SK-N-SH treated with all-trans-retinoic acid at 6 μM for 48 hours (cell line): ENCODE measurements at regions not wholly inside any gene's neighbourhood (a gene's known extent, or its start where the extent isn't known, plus 50 kb on each side); places are given as distances from the start of the nearest gene placed in this dataset.

ENCODE experiments used
- ATAC-seq: fragments of 200-7000 bp; cut with Tn5 transposase; 3 replicates; pipeline ENCODE4 v1.9.1; 2020; ENCODE audit warnings: mild to moderate bottlenecking, moderate library complexity
- ARNTL ChIP-seq: fragments of 450-650 bp; formaldehyde crosslinking; IDR thresholded peaks from 2 replicates; pipeline ENCODE4 v1.5.0; 2020; ENCODE audit warnings: low read depth, mild to moderate bottlenecking, moderate library complexity, borderline replicate concordance
- BACH2 ChIP-seq: fragments of 250-450 bp; sonication (Bioruptor Pico); IDR thresholded peaks from 2 replicates; pipeline ENCODE4 v1.9.0; 2021; ENCODE audit warnings: mild to moderate bottlenecking, borderline replicate concordance
- ESRRG ChIP-seq: fragments of 250-450 bp; sonication (Bioruptor Pico); IDR thresholded peaks from 2 replicates; pipeline ENCODE4 v1.6.1; 2021; ENCODE audit warnings: mild to moderate bottlenecking
- GLIS3 ChIP-seq: fragments of 250-450 bp; sonication (Bioruptor Pico); IDR thresholded peaks from 2 replicates; pipeline ENCODE4 v1.5.0; 2020; ENCODE audit warnings: mild to moderate bottlenecking, moderate library complexity
- OSR1 ChIP-seq: fragments of 250-450 bp; sonication (Bioruptor Pico); IDR thresholded peaks from 2 replicates; pipeline ENCODE4 v1.8.0; 2022; ENCODE audit warnings: moderate library complexity, mild to moderate bottlenecking, inconsistent platforms
- POU6F1 ChIP-seq: fragments of 250-450 bp; sonication (Bioruptor Pico); IDR thresholded peaks from 2 replicates; pipeline ENCODE4 v1.8.0; 2021; ENCODE audit warnings: low read depth, mild to moderate bottlenecking, moderate library complexity, borderline replicate concordance
- PPARA ChIP-seq: fragments of 250-450 bp; sonication (Bioruptor Pico); IDR thresholded peaks from 2 replicates; pipeline ENCODE4 v1.5.0; 2020; ENCODE audit warnings: mild to moderate bottlenecking, borderline replicate concordance
- RARB ChIP-seq: fragments of 250-450 bp; sonication (Bioruptor Pico); IDR thresholded peaks from 2 replicates; pipeline ENCODE4 v1.8.0; 2021; ENCODE audit warnings: mild to moderate bottlenecking, moderate library complexity
- SNAI2 ChIP-seq: fragments of 250-450 bp; sonication (Bioruptor Pico); IDR thresholded peaks from 2 replicates; pipeline ENCODE4 v1.5.0; 2020; ENCODE audit warnings: mild to moderate bottlenecking, moderate library complexity
- TCF4 ChIP-seq: fragments of 250-450 bp; sonication (Bioruptor Pico); IDR thresholded peaks from 2 replicates; pipeline ENCODE4 v1.8.0; 2021; ENCODE audit warnings: mild to moderate bottlenecking, moderate library complexity, borderline replicate concordance
- TOX ChIP-seq: fragments of 250-450 bp; sonication (Bioruptor Pico); IDR thresholded peaks from 2 replicates; pipeline ENCODE4 v1.8.0; 2021; ENCODE audit warnings: mild to moderate bottlenecking, moderate library complexity, borderline replicate concordance
- TSHZ2 ChIP-seq: fragments of 250-450 bp; sonication (Bioruptor Pico); IDR thresholded peaks from 2 replicates; pipeline ENCODE4 v1.5.0; 2020; ENCODE audit warnings: mild to moderate bottlenecking, moderate library complexity
- ZC3H10 ChIP-seq: fragments of 250-450 bp; sonication (Bioruptor Pico); IDR thresholded peaks from 2 replicates; pipeline ENCODE4 v1.5.1; 2021; ENCODE audit warnings: mild to moderate bottlenecking, moderate library complexity
- ZFP3 ChIP-seq: fragments of 250-450 bp; sonication (Bioruptor Pico); IDR thresholded peaks from 2 replicates; pipeline ENCODE4 v1.5.0; 2020; ENCODE audit warnings: mild to moderate bottlenecking, moderate library complexity
- ZFP30 ChIP-seq: fragments of 450-650 bp; formaldehyde crosslinking; IDR thresholded peaks from 2 replicates; pipeline ENCODE4 v1.5.0; 2022; ENCODE audit warnings: mild to moderate bottlenecking, moderate library complexity
- ZNF70 ChIP-seq: fragments of 450-650 bp; formaldehyde crosslinking; IDR thresholded peaks from 2 replicates; pipeline ENCODE4 v1.5.0; 2020; ENCODE audit warnings: mild to moderate bottlenecking, moderate library complexity
- ZNF8 ChIP-seq: fragments of 450-650 bp; formaldehyde crosslinking; IDR thresholded peaks from 2 replicates; pipeline ENCODE4 v1.5.0; 2020; ENCODE audit warnings: mild to moderate bottlenecking, moderate library complexity
- TF ChIP-seq, protein P1 (sequence below): fragments of 250-450 bp; sonication (Bioruptor Pico); IDR thresholded peaks from 2 replicates; pipeline ENCODE4 v1.8.0; 2020; ENCODE audit warnings: mild to moderate bottlenecking, moderate library complexity, borderline replicate concordance
- TF ChIP-seq, protein P2 (sequence below): fragments of 250-450 bp; sonication (Bioruptor Pico); IDR thresholded peaks from 2 replicates; pipeline ENCODE4 v1.5.1; 2020; ENCODE audit warnings: low read depth, mild to moderate bottlenecking, moderate library complexity
- TF ChIP-seq, protein P3 (sequence below): fragments of 250-450 bp; sonication (Bioruptor Pico); IDR thresholded peaks from 2 replicates; pipeline ENCODE4 v1.5.1; 2021; ENCODE audit warnings: mild to moderate bottlenecking, moderate library complexity

GRCh38 chr4:27721193-27721592 is 860.6 kb downstream of the STIM2 start:
- TF ChIP-seq POU6F1: no peak
- TF ChIP-seq ZFP30 (CRISPR knock-in tag): no peak
- no peak for TF ChIP-seq PPARA (CRISPR knock-in tag)
- TF ChIP-seq, protein P1, sequence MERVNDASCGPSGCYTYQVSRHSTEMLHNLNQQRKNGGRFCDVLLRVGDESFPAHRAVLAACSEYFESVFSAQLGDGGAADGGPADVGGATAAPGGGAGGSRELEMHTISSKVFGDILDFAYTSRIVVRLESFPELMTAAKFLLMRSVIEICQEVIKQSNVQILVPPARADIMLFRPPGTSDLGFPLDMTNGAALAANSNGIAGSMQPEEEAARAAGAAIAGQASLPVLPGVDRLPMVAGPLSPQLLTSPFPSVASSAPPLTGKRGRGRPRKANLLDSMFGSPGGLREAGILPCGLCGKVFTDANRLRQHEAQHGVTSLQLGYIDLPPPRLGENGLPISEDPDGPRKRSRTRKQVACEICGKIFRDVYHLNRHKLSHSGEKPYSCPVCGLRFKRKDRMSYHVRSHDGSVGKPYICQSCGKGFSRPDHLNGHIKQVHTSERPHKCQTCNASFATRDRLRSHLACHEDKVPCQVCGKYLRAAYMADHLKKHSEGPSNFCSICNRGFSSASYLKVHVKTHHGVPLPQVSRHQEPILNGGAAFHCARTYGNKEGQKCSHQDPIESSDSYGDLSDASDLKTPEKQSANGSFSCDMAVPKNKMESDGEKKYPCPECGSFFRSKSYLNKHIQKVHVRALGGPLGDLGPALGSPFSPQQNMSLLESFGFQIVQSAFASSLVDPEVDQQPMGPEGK: no peak
- no peak for TF ChIP-seq ZNF70 (CRISPR knock-in tag)
- no peak for TF ChIP-seq OSR1
- TF ChIP-seq ARNTL (CRISPR knock-in tag): no peak
- no peak for TF ChIP-seq SNAI2 (CRISPR knock-in tag)
- TF ChIP-seq TCF4 (CRISPR knock-in tag): no peak
- TF ChIP-seq TSHZ2: no peak
- TF ChIP-seq BACH2 (CRISPR knock-in tag): no peak
- TF ChIP-seq ZFP3 (CRISPR knock-in tag): no peak
- no peak for TF ChIP-seq TOX (CRISPR knock-in tag)
- TF ChIP-seq, protein P2, sequence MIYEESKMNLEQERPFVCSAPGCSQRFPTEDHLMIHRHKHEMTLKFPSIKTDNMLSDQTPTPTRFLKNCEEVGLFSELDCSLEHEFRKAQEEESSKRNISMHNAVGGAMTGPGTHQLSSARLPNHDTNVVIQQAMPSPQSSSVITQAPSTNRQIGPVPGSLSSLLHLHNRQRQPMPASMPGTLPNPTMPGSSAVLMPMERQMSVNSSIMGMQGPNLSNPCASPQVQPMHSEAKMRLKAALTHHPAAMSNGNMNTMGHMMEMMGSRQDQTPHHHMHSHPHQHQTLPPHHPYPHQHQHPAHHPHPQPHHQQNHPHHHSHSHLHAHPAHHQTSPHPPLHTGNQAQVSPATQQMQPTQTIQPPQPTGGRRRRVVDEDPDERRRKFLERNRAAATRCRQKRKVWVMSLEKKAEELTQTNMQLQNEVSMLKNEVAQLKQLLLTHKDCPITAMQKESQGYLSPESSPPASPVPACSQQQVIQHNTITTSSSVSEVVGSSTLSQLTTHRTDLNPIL (CRISPR knock-in tag): no peak
- no peak for TF ChIP-seq RARB (CRISPR knock-in tag)
- no peak for TF ChIP-seq ZC3H10
- no peak for TF ChIP-seq GLIS3 (CRISPR knock-in tag)
- no peak for ATAC-seq

DNA sequence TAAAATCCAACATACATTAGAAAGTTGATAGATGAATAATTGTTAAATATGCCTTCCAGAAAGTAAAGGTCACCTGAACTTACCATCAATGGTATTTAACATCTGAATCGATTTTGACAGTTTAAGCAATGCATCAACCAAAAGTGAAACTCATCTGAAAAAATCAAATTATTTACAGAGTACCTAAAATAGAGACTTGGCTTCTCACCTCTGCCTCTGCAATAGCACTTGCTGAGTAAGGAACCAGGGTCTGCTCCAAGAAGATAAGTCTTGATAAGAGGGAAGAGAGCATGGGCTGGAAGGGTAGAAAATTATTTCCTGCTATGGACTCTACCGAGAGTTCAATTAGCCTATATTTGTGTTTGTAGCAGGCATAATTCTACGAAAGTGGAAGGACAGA is 868.3 kb downstream of the STIM2 start:
- no peak for ATAC-seq
- no peak for TF ChIP-seq TSHZ2
- TF ChIP-seq OSR1: no peak
- TF ChIP-seq ZNF8 (CRISPR knock-in tag): no peak
- no peak for TF ChIP-seq PPARA (CRISPR knock-in tag)
- TF ChIP-seq, protein P2 (CRISPR knock-in tag): no peak
- no peak for TF ChIP-seq TOX (CRISPR knock-in tag)
- TF ChIP-seq, protein P1: no peak
- no peak for TF ChIP-seq ESRRG (CRISPR knock-in tag)
- no peak for TF ChIP-seq ARNTL (CRISPR knock-in tag)
- TF ChIP-seq, protein P3, sequence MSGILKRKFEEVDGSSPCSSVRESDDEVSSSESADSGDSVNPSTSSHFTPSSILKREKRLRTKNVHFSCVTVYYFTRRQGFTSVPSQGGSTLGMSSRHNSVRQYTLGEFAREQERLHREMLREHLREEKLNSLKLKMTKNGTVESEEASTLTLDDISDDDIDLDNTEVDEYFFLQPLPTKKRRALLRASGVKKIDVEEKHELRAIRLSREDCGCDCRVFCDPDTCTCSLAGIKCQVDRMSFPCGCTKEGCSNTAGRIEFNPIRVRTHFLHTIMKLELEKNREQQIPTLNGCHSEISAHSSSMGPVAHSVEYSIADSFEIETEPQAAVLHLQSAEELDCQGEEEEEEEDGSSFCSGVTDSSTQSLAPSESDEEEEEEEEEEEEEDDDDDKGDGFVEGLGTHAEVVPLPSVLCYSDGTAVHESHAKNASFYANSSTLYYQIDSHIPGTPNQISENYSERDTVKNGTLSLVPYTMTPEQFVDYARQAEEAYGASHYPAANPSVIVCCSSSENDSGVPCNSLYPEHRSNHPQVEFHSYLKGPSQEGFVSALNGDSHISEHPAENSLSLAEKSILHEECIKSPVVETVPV: no peak
- TF ChIP-seq POU6F1: no peak
- no peak for TF ChIP-seq BACH2 (CRISPR knock-in tag)
